ENCODE measurements at regions not wholly inside any gene's neighbourhood (a gene's known extent, or its start where the extent isn't known, plus 50 kb on each side); places are given as distances from the start of the nearest gene placed in this dataset.

GRCh38 chr4:29538889-29539646, 1181.1 kb upstream of the PCDH7 start (continued):
- TF ChIP-seq PHF8 (conservative IDR thresholded peaks at IDR 0.05; ENCODE audit: low read depth, low read length) (no peak), FOSL1 (IDR thresholded peaks at IDR 0.05; ENCODE audit: insufficient read depth, low read depth, low read length) (no peak), POLR2A (IDR thresholded peaks at IDR 0.05; ENCODE audit: control extremely low read depth in 1 of 2, low read depth in 2 of 2, low read length in 2 of 2) (no peak), HDAC2 (IDR thresholded peaks at IDR 0.05; ENCODE audit: borderline replicate concordance in 1 of 2, low read depth in 2 of 2, low read length in 2 of 2) (no peak), NANOG (IDR thresholded peaks at IDR 0.05; ENCODE audit: insufficient read depth, low read depth, low read length, poor library complexity, severe bottlenecking) (no peak), CHD2 (IDR thresholded peaks at IDR 0.05; ENCODE audit: low read length) (no peak)
